ENCODE measurements at regions not wholly inside any gene's neighbourhood (a gene's known extent, or its start where the extent isn't known, plus 50 kb on each side); places are given as distances from the start of the nearest gene placed in this dataset.

DNA sequence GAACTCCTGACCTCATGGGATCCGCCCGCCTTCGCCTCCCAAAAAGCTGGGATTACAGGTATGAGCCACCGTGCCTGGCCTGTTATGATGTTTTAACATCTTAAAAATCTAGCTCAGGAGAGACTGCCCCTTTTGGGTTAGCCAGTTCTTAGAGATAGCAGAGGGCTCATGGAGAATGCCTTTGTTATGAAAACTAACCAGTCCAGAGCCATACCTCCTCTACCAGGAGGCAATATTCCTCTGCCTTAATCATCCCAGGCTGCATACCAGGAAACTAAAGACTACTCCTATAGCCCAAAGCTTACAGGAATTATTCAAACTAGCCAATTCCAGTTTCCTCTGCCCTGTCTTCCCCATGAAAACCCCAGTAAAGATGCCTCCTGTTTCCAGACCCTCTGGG, 96.0 kb upstream of the MDM1 start:
- TF ChIP-seq, protein P1, sequence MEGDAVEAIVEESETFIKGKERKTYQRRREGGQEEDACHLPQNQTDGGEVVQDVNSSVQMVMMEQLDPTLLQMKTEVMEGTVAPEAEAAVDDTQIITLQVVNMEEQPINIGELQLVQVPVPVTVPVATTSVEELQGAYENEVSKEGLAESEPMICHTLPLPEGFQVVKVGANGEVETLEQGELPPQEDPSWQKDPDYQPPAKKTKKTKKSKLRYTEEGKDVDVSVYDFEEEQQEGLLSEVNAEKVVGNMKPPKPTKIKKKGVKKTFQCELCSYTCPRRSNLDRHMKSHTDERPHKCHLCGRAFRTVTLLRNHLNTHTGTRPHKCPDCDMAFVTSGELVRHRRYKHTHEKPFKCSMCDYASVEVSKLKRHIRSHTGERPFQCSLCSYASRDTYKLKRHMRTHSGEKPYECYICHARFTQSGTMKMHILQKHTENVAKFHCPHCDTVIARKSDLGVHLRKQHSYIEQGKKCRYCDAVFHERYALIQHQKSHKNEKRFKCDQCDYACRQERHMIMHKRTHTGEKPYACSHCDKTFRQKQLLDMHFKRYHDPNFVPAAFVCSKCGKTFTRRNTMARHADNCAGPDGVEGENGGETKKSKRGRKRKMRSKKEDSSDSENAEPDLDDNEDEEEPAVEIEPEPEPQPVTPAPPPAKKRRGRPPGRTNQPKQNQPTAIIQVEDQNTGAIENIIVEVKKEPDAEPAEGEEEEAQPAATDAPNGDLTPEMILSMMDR (conservative IDR thresholded peaks at IDR 0.05; ENCODE audit: low read depth, low read length), result no peak
- no peak for TF ChIP-seq EZH2phosphoT487 (IDR thresholded peaks at IDR 0.05; ENCODE audit: borderline replicate concordance, low read length)
- no peak for TF ChIP-seq EZH2 (IDR thresholded peaks at IDR 0.05; ENCODE audit: low read length, unreplicated experiment)
